Mucosa of gallbladder (tissue), 1 donor: ENCODE measurements at regions not wholly inside any gene's neighbourhood (a gene's known extent, or its start where the extent isn't known, plus 50 kb on each side); places are given as distances from the start of the nearest gene placed in this dataset.
A peak's percentile ranks its signal among the peaks of the same experiment; 100 is the strongest.

Experiments used
- DNase-seq: peaks from one replicate; pipeline ENCODE4 v3.0.0-alpha.2; 2020; ENCODE audit warnings: low spot score
- donor health status: DM: no; HTN: no; CAD: no.

GRCh38 chr11:62030071-62030684, 62.7 kb upstream of the FTH1 start:
- DNase-seq, result no peak

GRCh38 chr11:62026739-62027370, 59.4 kb upstream of the FTH1 start:
- DNase-seq, result no peak

- peak; percentile 78 for DNase-seq
Observed at GRCh38 chr11:62025487-62026105, 58.2 kb upstream of the FTH1 start.

- no peak for DNase-seq
Observed at GRCh38 chr11:62024936-62025486, 57.6 kb upstream of the FTH1 start.

- no peak for DNase-seq
Observed at GRCh38 chr11:62022211-62022610, 54.8 kb upstream of the FTH1 start.

GRCh38 chr11:62020661-62021060, 53.2 kb upstream of the FTH1 start:
- DNase-seq, result no peak

- DNase-seq, result no peak
Observed at GRCh38 chr11:62018981-62019664, 51.7 kb upstream of the FTH1 start.

- no peak for DNase-seq
Observed at GRCh38 chr11:62017878-62018655, 50.6 kb upstream of the FTH1 start.
